GM23248 (cell line): ENCODE measurements at regions not wholly inside any gene's neighbourhood (a gene's known extent, or its start where the extent isn't known, plus 50 kb on each side); places are given as distances from the start of the nearest gene placed in this dataset.

ENCODE experiments used
- DNase-seq: peaks from one replicate; pipeline ENCODE4 v3.0.0-alpha.2; 2015
- H2AFZ ChIP-seq: fragments of 200-600 bp; sonication (generic); 2 replicates; pipeline ENCODE4 v1.6.1; 2016; ENCODE audit warnings: antibody characterized with exemption
- H3F3A ChIP-seq: fragments of 200-600 bp; sonication (generic); 2 replicates; pipeline ENCODE4 v1.6.1; 2016; ENCODE audit warnings: mild to moderate bottlenecking, antibody characterized with exemption, mixed run types; ENCODE audit not compliant: insufficient read depth
- H3K27ac ChIP-seq: fragments of 200-600 bp; sonication (generic); 2 replicates; pipeline ENCODE4 v1.5.1; 2016; ENCODE audit warnings: mild to moderate bottlenecking
- H3K27me3 ChIP-seq: fragments of 200-600 bp; sonication (generic); replicated peaks from 2 replicates; pipeline ENCODE4 v1.6.1; 2016; ENCODE audit warnings: mild to moderate bottlenecking; ENCODE audit not compliant: insufficient read depth
- H3K36me3 ChIP-seq: fragments of 200-600 bp; sonication (generic); 2 replicates; pipeline ENCODE4 v1.6.1; 2016; ENCODE audit warnings: low read depth, mild to moderate bottlenecking
- H3K4me1 ChIP-seq: fragments of 200-600 bp; sonication (generic); 2 replicates; pipeline ENCODE4 v1.6.1; 2016; ENCODE audit warnings: mild to moderate bottlenecking; ENCODE audit not compliant: insufficient read depth
- H3K4me2 ChIP-seq: fragments of 200-600 bp; sonication (generic); one replicate; pipeline ENCODE4 v1.6.1; 2016; ENCODE audit warnings: mild to moderate bottlenecking; ENCODE audit not compliant: unreplicated experiment
- H3K4me3 ChIP-seq: fragments of 200-600 bp; sonication (generic); 2 replicates; pipeline ENCODE4 v1.5.1; 2016; ENCODE audit warnings: mild to moderate bottlenecking
- H3K79me2 ChIP-seq: fragments of 200-600 bp; sonication (generic); 2 replicates; pipeline ENCODE4 v1.6.1; 2016; ENCODE audit warnings: mild to moderate bottlenecking; ENCODE audit not compliant: insufficient read depth
- H3K9ac ChIP-seq: fragments of 200-600 bp; sonication (generic); 2 replicates; pipeline ENCODE4 v1.6.1; 2016; ENCODE audit warnings: mild to moderate bottlenecking
- H3K9me2 ChIP-seq: fragments of 200-600 bp; sonication (generic); 2 replicates; pipeline ENCODE4 v1.6.1; 2016; ENCODE audit warnings: mixed run types, mild to moderate bottlenecking, moderate library complexity; ENCODE audit not compliant: insufficient read depth
- H3K9me3 ChIP-seq: fragments of 200-600 bp; sonication (generic); one replicate; pipeline ENCODE4 v1.6.1; 2017; ENCODE audit warnings: low read depth
- H4K20me1 ChIP-seq: fragments of 200-600 bp; sonication (generic); 2 replicates; pipeline ENCODE4 v1.6.0; 2016; ENCODE audit not compliant: insufficient read depth
- EZH2 ChIP-seq: fragments of 200-600 bp; sonication (generic); IDR thresholded peaks from 2 replicates; pipeline ENCODE4 v1.6.1; 2018; ENCODE audit warnings: antibody characterized with exemption, mild to moderate bottlenecking; ENCODE audit not compliant: insufficient read depth, poor library complexity, severe bottlenecking
- EZH2phosphoT487 ChIP-seq: fragments of 200-600 bp; sonication (generic); IDR thresholded peaks from 2 replicates; pipeline ENCODE4 v1.6.1; 2018; ENCODE audit warnings: antibody characterized with exemption, moderate library complexity, mild to moderate bottlenecking, low read depth; ENCODE audit not compliant: insufficient read depth
- WGBS, 2 experiments: methylation state at CpG; one replicate each; pipeline ENCODE4 v1.1.6; 2015 to 2017; ENCODE audit warnings: low lambda C conversion rate in 2 of 2, low coverage in 1 of 2; ENCODE audit errors: missing lambda C conversion rate in 2 of 2; 5-methylcytosine and 5-hydroxymethylcytosine counted together
- in situ Hi-C: fragments of 300-500 bp; cut with MboI; formaldehyde crosslinking; loops from 2 replicates; pipeline ENCODE4 v1.15.0; 2020

GRCh38 chr13:80097561-80097960 is 243.4 kb downstream of the SPRY2 start:
- TF ChIP-seq EZH2phosphoT487 (no peak), EZH2 (no peak)
- no peaks in the 10 kb centered on the region for H3K79me2 ChIP-seq
- 78 to 84% methylated on average over 2 of the region's 2 CpGs for WGBS, 2 experiments
- DNase-seq: no peak
- no peaks in the 10 kb centered on the region for H3F3A ChIP-seq
- H3K27ac ChIP-seq: no peak overlapping the region
- no peaks in the 10 kb centered on the region for H3K9me3 ChIP-seq
- no peak overlapping the region for H3K4me3 ChIP-seq
- no peaks in the 10 kb centered on the region for H4K20me1 ChIP-seq
- in situ Hi-C loops: no loop called here
- no peaks in the 10 kb centered on the region for H3K27me3 ChIP-seq
- H3K4me2 ChIP-seq: no peak overlapping the region
- H3K9me2 ChIP-seq: no peaks in the 10 kb centered on the region; the same call in 1 of the 2 replicates
- 0 out of 2 replicates have a peak, but pooled peaks cover 4% of the 10 kb centered on the region for H3K4me1 ChIP-seq
- no peaks in the 10 kb centered on the region for H3K36me3 ChIP-seq
- no peak overlapping the region for H2AFZ ChIP-seq
- H3K9ac ChIP-seq: no peak overlapping the region

GRCh38 chr13:80096383-80096782 is 244.5 kb downstream of the SPRY2 start:
- Histone ChIP-seq H3K9ac (no peak overlapping the region), H3K9me2 (no peaks in the 10 kb centered on the region; the same call in 1 of the 2 replicates), H3K4me3 (no peak overlapping the region), H4K20me1 (no peaks in the 10 kb centered on the region), H3K9me3 (no peaks in the 10 kb centered on the region), H3K36me3 (no peaks in the 10 kb centered on the region), H3K27me3 (no peaks in the 10 kb centered on the region), H2AFZ (no peak overlapping the region), H3K79me2 (no peaks in the 10 kb centered on the region), H3F3A (no peaks in the 10 kb centered on the region), H3K4me2 (no peak overlapping the region), H3K4me1 (0 out of 2 replicates have a peak, but pooled peaks cover 4% of the 10 kb centered on the region), H3K27ac (no peak overlapping the region)
- in situ Hi-C loops: no loop called here
- DNase-seq: no peak
- 64 to 69% methylated on average over 2 of the region's 2 CpGs for WGBS, 2 experiments
- no peak for TF ChIP-seq EZH2phosphoT487
- TF ChIP-seq EZH2: no peak

GRCh38 chr13:80094526-80094925 is 246.4 kb downstream of the SPRY2 start:
- in situ Hi-C loops: no loop called here
- 5 to 17% methylated on average over 1 of the region's 1 CpG for WGBS, 2 experiments
- Histone ChIP-seq H3K27ac (no peak overlapping the region), H3K9me3 (no peaks in the 10 kb centered on the region), H2AFZ (no peak overlapping the region), H3K9ac (no peak overlapping the region), H3F3A (no peaks in the 10 kb centered on the region), H3K27me3 (no peaks in the 10 kb centered on the region), H4K20me1 (no peaks in the 10 kb centered on the region), H3K4me1 (no peaks in the 10 kb centered on the region), H3K9me2 (no peaks in the 10 kb centered on the region; the same call in 1 of the 2 replicates), H3K4me2 (no peak overlapping the region), H3K79me2 (no peaks in the 10 kb centered on the region), H3K4me3 (no peak overlapping the region), H3K36me3 (no peaks in the 10 kb centered on the region)
- no peak for TF ChIP-seq EZH2phosphoT487
- no peak for TF ChIP-seq EZH2
- no peak for DNase-seq

- H3K9me3 ChIP-seq: no peaks in the 10 kb centered on the region
- no peaks in the 10 kb centered on the region for H3K79me2 ChIP-seq
- H3K4me2 ChIP-seq: no peak overlapping the region
- in situ Hi-C loops: no loop called here
- no peaks in the 10 kb centered on the region for H3K36me3 ChIP-seq
- no peaks in the 10 kb centered on the region for H3K27me3 ChIP-seq
- DNase-seq: no peak
- H4K20me1 ChIP-seq: no peaks in the 10 kb centered on the region
- H3K4me3 ChIP-seq: no peak overlapping the region
- TF ChIP-seq EZH2 (no peak), EZH2phosphoT487 (no peak)
- no peaks in the 10 kb centered on the region; the same call in 1 of the 2 replicates for H3K9me2 ChIP-seq
- no peak overlapping the region for H3K9ac ChIP-seq
- H2AFZ ChIP-seq: no peak overlapping the region
- no peak overlapping the region for H3K27ac ChIP-seq
- no peaks in the 10 kb centered on the region for H3F3A ChIP-seq
- H3K4me1 ChIP-seq: no peaks in the 10 kb centered on the region
- WGBS, 2 experiments: 86 to 91% methylated on average over 10 of the region's 10 CpGs
Observed at GRCh38 chr13:80093888-80094287, 247.0 kb downstream of the SPRY2 start.

GRCh38 chr13:80086304-80086721 is 254.6 kb downstream of the SPRY2 start:
- Histone ChIP-seq H3K9me3 (no peaks in the 10 kb centered on the region), H3K4me1 (peaks cover 28% of the 10 kb centered on the region), H3K27ac (no peak overlapping the region), H3K36me3 (no peaks in the 10 kb centered on the region), H3K4me2 (no peak overlapping the region), H3F3A (peaks cover 26% of the 10 kb centered on the region), H3K27me3 (no peaks in the 10 kb centered on the region), H3K4me3 (no peak overlapping the region), H3K79me2 (no peaks in the 10 kb centered on the region), H3K9ac (no peak overlapping the region), H2AFZ (no peak overlapping the region), H4K20me1 (no peaks in the 10 kb centered on the region), H3K9me2 (no peaks in the 10 kb centered on the region)
- DNase-seq: peak; percentile 15
- in situ Hi-C loops: no loop called here
- TF ChIP-seq EZH2 (no peak), EZH2phosphoT487 (no peak)
- whole genome bisulfite sequencing, 2 experiments: 80 to 86% methylated on average over 3 of the region's 3 CpGs
